ENCODE measurements at regions not wholly inside any gene's neighbourhood (a gene's known extent, or its start where the extent isn't known, plus 50 kb on each side); places are given as distances from the start of the nearest gene placed in this dataset.

GRCh38 chr7:62361-63116, 129.8 kb upstream of the FAM20C start:
- TF ChIP-seq CTCF (IDR thresholded peaks at IDR 0.05): no peak
- ATAC-seq (ENCODE audit: low FRiP score): no peak
- DNase-seq (ENCODE audit: low spot score): peak; percentile 19

DNA sequence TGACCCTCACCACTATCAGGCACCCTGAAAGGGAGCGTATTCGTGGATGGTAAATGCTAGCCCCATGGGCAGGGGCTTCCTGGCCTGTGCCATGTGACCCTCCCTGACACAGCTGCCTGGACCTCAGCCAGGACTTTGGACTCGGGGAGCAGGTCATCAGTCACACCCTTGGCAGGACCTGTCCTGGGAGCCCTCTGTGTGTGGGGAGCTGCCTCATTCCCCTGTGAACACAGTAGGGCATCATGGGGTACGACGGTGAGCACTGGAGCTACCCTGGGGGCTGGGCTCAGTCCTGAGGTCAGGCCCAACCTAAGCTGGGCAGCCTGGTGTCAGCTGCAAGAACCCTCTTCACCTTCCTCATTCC, 129.3 kb upstream of the FAM20C start:
- no peak for TF ChIP-seq CTCF (IDR thresholded peaks at IDR 0.05)
- no peak for ATAC-seq (ENCODE audit: low FRiP score)
- no peak for DNase-seq (ENCODE audit: low spot score)

GRCh38 chr7:63521-64021, 128.8 kb upstream of the FAM20C start:
- DNase-seq (ENCODE audit: low spot score) (peak; percentile 22), ATAC-seq (ENCODE audit: low FRiP score) (no peak)
- no peak for TF ChIP-seq CTCF (IDR thresholded peaks at IDR 0.05)

- no peak for DNase-seq (ENCODE audit: low spot score)
- no peak for ATAC-seq (ENCODE audit: low FRiP score)
- no peak for TF ChIP-seq CTCF (IDR thresholded peaks at IDR 0.05)
These were observed 128.1 kb upstream of the FAM20C start for GRCh38 chr7:64098-64915.

DNA sequence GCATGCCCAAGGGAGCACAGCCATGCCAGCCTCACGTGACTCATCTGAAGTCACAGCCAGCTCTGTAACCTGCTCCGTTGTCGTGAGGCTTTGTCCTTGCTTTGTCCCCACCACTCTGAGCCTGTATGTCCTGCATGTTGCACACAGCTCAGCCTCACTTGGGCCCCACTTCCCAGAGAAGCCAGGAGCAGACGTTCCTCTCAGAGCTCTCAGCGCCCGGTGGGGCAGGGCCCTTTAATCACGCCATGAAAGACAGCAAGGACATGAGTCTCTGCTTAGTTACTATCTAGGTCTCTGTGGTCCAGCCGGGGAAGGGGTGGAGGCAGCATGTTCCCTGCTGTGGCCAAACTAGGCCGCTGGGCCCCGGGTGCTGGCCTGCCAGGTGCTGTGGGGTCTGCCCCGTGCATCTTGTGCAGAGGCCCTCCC, 127.4 kb upstream of the FAM20C start:
- no peak for TF ChIP-seq CTCF (IDR thresholded peaks at IDR 0.05)
- ATAC-seq (ENCODE audit: low FRiP score): no peak
- DNase-seq (ENCODE audit: low spot score): peak; percentile 22

- peak; percentile 16 for DNase-seq (ENCODE audit: low spot score)
- ATAC-seq (ENCODE audit: low FRiP score): no peak
- TF ChIP-seq CTCF (IDR thresholded peaks at IDR 0.05): no peak
These were observed 126.8 kb upstream of the FAM20C start for GRCh38 chr7:65554-65953.
